GM12875 (cell line): ENCODE measurements at regions not wholly inside any gene's neighbourhood (a gene's known extent, or its start where the extent isn't known, plus 50 kb on each side); places are given as distances from the start of the nearest gene placed in this dataset.
"Not testable (repeated sequence)": the region's sequence is repeated elsewhere in the genome, so short reads cannot be mapped to it uniquely, and the experiment has no call there.

Experiments
- H3K4me3 ChIP-seq: one replicate; pipeline ENCODE4 v1.5.1; 2011; ENCODE audit warnings: low read depth, low read length, control low read depth
- TF ChIP-seq, protein P1 (sequence below): IDR thresholded peaks from 2 replicates; pipeline ENCODE4 v1.5.1; 2011; ENCODE audit warnings: low read depth, mild to moderate bottlenecking, control low read depth, inconsistent platforms, low read length, moderate library complexity, borderline replicate concordance; ENCODE audit not compliant: insufficient read depth

GRCh38 chr4:123535037-123535748, 138.6 kb downstream of the SPRY1 start:
- H3K4me3 ChIP-seq = no peak overlapping the region
- TF ChIP-seq, protein P1, sequence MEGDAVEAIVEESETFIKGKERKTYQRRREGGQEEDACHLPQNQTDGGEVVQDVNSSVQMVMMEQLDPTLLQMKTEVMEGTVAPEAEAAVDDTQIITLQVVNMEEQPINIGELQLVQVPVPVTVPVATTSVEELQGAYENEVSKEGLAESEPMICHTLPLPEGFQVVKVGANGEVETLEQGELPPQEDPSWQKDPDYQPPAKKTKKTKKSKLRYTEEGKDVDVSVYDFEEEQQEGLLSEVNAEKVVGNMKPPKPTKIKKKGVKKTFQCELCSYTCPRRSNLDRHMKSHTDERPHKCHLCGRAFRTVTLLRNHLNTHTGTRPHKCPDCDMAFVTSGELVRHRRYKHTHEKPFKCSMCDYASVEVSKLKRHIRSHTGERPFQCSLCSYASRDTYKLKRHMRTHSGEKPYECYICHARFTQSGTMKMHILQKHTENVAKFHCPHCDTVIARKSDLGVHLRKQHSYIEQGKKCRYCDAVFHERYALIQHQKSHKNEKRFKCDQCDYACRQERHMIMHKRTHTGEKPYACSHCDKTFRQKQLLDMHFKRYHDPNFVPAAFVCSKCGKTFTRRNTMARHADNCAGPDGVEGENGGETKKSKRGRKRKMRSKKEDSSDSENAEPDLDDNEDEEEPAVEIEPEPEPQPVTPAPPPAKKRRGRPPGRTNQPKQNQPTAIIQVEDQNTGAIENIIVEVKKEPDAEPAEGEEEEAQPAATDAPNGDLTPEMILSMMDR = no peak

DNA sequence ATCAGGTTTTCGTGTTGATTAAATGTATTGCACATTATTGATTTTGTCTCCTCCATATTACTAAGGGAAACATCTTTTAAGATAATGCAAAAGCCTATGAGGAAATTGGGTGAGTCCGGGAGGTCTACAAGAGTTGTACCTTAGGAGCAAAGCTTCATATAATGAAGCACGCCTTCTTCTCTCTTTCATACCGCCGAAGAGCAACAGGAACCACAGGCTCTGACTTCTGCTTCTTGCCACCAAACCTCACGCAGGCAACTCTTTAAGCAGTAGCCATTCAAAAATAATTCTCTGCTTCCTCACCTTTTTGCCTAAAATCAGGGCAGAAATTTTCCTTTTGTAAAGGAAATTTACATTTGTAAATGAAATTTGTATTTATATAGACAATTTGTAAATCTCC, 139.6 kb downstream of the SPRY1 start:
- H3K4me3 ChIP-seq = no peak overlapping the region
- TF ChIP-seq, protein P1 = no peak

- H3K4me3 ChIP-seq = not testable (repeated sequence)
These were observed 141.4 kb downstream of the SPRY1 start for GRCh38 chr4:123537906-123538402.

DNA sequence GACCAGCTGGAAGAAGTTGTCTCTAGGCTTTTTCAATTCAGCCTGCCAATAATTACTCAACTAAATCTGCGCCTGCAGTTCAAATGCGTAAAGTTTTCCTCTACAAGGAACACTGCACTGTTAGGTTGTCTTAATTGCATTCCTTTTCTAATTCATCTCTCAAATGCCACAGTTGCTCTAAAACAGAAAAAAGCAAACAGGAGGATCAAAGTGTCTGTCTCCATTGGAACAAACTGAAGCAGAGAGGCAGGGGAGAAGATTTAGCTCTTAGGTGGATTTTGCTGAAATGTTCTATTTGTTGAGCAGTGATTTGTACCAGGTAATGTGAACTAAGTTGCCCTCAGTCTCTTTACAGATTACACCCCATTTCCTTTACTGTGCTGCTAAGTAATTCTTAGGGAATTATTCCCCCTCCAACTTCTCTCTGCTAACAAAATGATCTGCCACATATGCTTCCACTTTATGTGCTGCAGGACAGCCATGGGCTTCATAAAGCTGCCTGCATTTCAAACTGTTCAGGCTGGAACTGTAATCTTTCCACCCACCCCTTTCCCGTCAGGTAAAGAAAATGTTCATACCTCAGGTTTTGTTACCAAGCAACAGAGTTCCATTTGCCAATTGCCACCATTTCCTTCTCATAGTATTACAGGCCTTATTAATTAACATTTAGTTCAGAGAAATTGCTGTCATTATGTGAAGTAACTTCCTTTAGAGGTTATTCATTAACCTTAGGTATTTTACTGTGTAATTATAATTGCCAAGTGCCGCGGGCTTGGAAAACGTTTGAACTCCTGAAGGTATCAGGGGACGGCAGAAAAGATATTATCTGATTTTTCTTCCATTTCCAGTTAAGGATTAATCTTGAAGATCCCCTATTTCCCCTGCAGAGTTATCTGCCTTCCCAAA, 149.3 kb downstream of the SPRY1 start:
- TF ChIP-seq, protein P1 = no peak
- H3K4me3 ChIP-seq = no peak overlapping the region

- TF ChIP-seq, protein P1 = no peak
- H3K4me3 ChIP-seq = no peak overlapping the region
These were observed 150.0 kb downstream of the SPRY1 start for GRCh38 chr4:123546573-123547060.

GRCh38 chr4:123547216-123548165, 150.9 kb downstream of the SPRY1 start:
- TF ChIP-seq, protein P1 = no peak
- H3K4me3 ChIP-seq = no peak overlapping the region
